ENCODE measurements at regions not wholly inside any gene's neighbourhood (a gene's known extent, or its start where the extent isn't known, plus 50 kb on each side); places are given as distances from the start of the nearest gene placed in this dataset.

DNA sequence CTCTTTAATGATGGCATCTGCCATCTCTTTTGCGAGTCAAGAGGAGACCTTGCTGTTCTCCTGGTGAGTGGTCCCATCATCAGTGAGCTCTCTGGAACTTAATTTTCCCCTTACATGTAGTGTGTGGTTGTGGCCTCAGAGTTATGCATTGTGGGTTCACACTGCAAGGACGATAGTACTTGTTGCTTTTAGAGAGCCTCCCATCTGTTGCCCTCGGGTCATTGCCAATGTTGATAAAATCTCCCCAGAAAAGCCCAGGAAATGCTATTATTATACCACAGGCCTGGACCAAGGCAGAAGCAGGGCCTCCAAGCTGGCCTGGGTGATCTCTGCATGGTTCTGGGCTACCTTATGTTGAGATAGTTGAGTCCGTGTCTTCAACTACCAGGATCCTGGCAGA, 241.6 kb downstream of the BMP7 start:
- Histone ChIP-seq H3K27me3 (ENCODE audit: low read depth, low read length) (peaks cover 5% of the 10 kb centered on the region), H3K4me3 (ENCODE audit: low read depth in 1 of 2, low read length in 2 of 2) (no peak overlapping the region), H3K36me3 (ENCODE audit: control insufficient read depth in 1 of 2, insufficient read depth in 2 of 2, low read length in 2 of 2) (no peaks in the 10 kb centered on the region)

DNA sequence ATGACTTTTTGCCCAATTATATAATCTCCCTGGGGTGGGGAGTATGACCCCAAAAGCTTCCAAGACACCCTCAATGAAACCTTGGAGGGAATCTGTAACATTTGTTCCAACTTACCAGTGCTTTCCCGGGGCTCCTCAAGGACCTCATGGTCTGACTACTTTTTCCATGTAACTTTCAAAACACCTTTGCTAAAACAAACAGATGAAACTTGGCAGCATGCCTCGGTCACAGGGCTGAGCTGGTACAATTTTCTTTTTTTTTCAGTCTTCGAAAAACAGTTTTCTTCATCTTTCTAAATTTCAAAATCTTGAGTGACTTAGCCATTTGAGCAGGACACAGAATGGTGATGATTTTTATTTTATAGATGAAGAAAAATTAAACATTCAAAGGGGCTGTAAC, 241.2 kb downstream of the BMP7 start:
- Histone ChIP-seq H3K27me3 (ENCODE audit: low read depth, low read length) (peaks cover 5% of the 10 kb centered on the region), H3K4me3 (ENCODE audit: low read depth in 1 of 2, low read length in 2 of 2) (no peak overlapping the region), H3K9me3 (ENCODE audit: control insufficient read depth in 1 of 2, low read length in 2 of 2) (no peaks in the 10 kb centered on the region), H3K36me3 (ENCODE audit: control insufficient read depth in 1 of 2, insufficient read depth in 2 of 2, low read length in 2 of 2) (no peaks in the 10 kb centered on the region), H3K4me1 (ENCODE audit: control insufficient read depth in 1 of 2, insufficient read depth in 2 of 2, low read length in 2 of 2) (peaks cover 0 to 7% of the 10 kb centered on the region in 2 donors), H3K27ac (ENCODE audit: low read length) (no peak overlapping the region)

More for the DNA sequence above, 241.6 kb downstream of the BMP7 start:
- no peaks in the 10 kb centered on the region for H3K9me3 ChIP-seq (ENCODE audit: control insufficient read depth in 1 of 2, low read length in 2 of 2)
- H3K27ac ChIP-seq (ENCODE audit: low read length) = no peak overlapping the region
- H3K4me1 ChIP-seq (ENCODE audit: control insufficient read depth in 1 of 2, insufficient read depth in 2 of 2, low read length in 2 of 2) = peaks cover 0 to 7% of the 10 kb centered on the region in 2 donors

DNA sequence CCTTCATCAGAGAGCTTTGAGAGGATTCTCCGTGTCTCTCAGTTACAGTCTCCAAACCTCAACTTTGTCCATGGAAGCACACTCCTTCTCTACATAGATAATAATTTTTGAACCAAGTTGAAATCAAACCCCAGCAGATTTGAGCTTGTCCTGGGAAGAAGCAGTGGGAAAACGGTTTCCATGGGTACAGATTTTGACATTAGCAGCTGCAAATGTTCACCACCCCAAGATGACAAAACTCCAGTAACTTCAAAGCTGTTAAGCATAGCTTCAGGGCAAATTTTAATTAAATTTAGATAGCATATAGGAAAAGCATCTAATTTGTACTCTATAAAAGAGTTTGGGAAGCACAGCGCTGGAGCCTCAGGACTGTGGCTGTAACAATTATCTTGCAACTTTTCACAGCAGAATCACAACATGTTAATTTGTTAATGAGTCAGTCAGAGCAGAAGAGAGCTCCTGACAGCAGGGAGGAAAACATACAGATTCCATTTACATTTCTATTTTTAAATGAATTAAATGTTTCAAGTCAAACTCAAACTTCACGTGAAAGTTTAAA, 240.7 kb downstream of the BMP7 start:
- Histone ChIP-seq H3K27me3 (ENCODE audit: low read depth, low read length) (peaks cover 5% of the 10 kb centered on the region), H3K27ac (ENCODE audit: low read length) (no peak overlapping the region), H3K9me3 (ENCODE audit: control insufficient read depth in 1 of 2, low read length in 2 of 2) (no peaks in the 10 kb centered on the region), H3K4me3 (ENCODE audit: low read depth in 1 of 2, low read length in 2 of 2) (no peak overlapping the region), H3K4me1 (ENCODE audit: control insufficient read depth in 1 of 2, insufficient read depth in 2 of 2, low read length in 2 of 2) (peaks cover 0 to 7% of the 10 kb centered on the region in 2 donors), H3K36me3 (ENCODE audit: control insufficient read depth in 1 of 2, insufficient read depth in 2 of 2, low read length in 2 of 2) (no peaks in the 10 kb centered on the region)

DNA sequence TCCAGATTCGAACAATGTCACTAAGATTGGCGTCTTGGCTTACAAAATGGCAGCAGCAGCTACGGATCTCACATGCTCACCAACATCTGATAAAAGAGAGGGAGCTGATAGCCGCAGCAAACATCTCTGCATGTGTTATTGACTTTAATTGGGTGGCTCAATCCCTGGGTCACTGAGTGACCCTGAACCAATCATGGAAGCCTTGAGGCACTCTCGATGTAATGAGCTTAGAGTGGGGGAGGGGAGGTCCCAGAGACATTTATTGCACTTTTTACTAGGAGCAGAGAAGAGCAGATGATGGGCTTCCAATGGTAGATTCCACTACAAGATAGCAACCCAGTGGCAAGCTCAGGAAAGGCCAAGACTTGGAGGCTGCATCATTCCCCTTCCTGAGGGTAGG, 238.7 kb downstream of the BMP7 start:
- Histone ChIP-seq H3K36me3 (ENCODE audit: control insufficient read depth in 1 of 2, insufficient read depth in 2 of 2, low read length in 2 of 2) (no peaks in the 10 kb centered on the region), H3K4me1 (ENCODE audit: control insufficient read depth in 1 of 2, insufficient read depth in 2 of 2, low read length in 2 of 2) (peaks cover 0 to 15% of the 10 kb centered on the region in 2 donors), H3K9me3 (ENCODE audit: control insufficient read depth in 1 of 2, low read length in 2 of 2) (no peaks in the 10 kb centered on the region), H3K4me3 (ENCODE audit: low read depth in 1 of 2, low read length in 2 of 2) (no peak overlapping the region), H3K27me3 (ENCODE audit: low read depth, low read length) (no peaks in the 10 kb centered on the region), H3K27ac (ENCODE audit: low read length) (no peak overlapping the region)

DNA sequence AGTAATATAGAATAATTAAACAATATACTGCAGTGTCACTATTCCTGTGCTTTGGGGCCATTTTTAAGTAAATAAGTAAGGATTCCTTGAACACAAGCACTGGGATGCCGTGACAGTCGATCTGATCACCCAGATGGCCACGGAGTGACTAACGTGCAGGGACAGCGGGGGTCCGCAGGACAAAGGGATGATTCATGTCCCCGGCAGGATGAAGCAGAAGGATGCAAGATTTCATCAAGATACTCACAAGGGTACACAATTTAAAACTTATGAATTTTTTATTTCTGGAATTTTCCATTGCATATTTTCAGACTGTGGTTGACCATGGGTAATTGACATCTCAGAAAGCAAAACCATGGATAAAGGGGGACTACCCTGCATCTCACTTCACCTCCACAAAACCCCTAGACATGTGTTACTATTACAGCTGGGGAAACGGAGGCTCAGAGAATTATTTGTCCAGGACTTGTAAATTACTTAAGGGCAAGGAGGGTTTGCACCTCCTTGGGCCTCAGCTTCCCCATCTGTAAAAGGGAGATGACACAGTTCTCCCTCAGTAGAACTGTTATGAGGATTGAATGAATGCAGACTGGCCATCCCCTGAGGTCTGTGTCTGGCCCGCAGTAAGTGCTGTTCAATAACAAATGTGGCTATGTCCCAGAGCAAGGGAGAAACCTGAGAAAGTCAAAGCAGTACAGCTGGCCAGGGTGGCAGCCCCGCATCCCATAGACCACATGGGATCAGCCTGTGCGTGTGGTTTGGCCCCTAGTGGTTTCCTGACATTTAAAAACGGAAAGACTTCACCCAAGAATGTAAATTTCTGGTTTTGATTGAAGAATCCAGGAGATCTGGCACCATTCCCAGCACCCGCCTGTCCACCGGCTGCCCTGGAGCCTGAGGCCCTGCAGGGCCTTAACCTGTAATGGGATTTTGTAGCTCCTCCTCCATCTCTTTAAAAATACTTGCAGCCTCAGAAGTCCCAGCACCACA, 235.5 kb downstream of the BMP7 start:
- no peaks in the 10 kb centered on the region for H3K27me3 ChIP-seq (ENCODE audit: low read depth, low read length)
- H3K9me3 ChIP-seq (ENCODE audit: control insufficient read depth in 1 of 2, low read length in 2 of 2) = peaks cover 0 to 4% of the 10 kb centered on the region in 2 donors
- no peak overlapping the region for H3K4me3 ChIP-seq (ENCODE audit: low read depth in 1 of 2, low read length in 2 of 2)
- no peaks in the 10 kb centered on the region for H3K36me3 ChIP-seq (ENCODE audit: control insufficient read depth in 1 of 2, insufficient read depth in 2 of 2, low read length in 2 of 2)
- peaks cover 0 to 11% of the 10 kb centered on the region in 2 donors for H3K4me1 ChIP-seq (ENCODE audit: control insufficient read depth in 1 of 2, insufficient read depth in 2 of 2, low read length in 2 of 2)
- H3K27ac ChIP-seq (ENCODE audit: low read length) = no peak overlapping the region

DNA sequence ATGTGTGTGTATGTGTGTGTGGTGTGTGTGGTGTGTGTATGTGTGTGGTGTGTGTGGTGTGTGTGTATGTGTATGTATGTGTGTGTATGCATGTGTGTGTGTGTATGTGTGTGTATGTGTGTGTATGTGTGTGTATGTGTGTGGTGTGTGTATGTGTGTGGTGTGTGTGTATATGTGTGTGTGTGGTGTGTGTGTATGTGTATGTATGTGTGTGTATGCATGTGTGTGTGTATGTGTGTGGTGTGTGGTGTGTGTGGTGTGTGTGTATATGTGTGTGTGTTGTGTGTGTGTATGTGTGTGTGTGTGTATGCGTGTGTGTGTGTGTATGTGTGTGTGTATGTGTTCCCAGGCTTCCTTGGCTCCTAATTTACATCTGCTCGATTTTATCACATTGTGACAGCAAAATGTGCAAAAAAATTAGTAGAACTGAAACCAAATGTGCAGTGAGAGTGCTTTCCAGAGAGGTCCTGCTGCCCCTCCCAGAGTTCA, 234.5 kb downstream of the BMP7 start:
- peaks cover 0 to 4% of the 10 kb centered on the region in 2 donors for H3K9me3 ChIP-seq (ENCODE audit: control insufficient read depth in 1 of 2, low read length in 2 of 2)
- no peaks in the 10 kb centered on the region for H3K36me3 ChIP-seq (ENCODE audit: control insufficient read depth in 1 of 2, insufficient read depth in 2 of 2, low read length in 2 of 2)
- no peak overlapping the region for H3K4me3 ChIP-seq (ENCODE audit: low read depth in 1 of 2, low read length in 2 of 2)
- H3K27ac ChIP-seq (ENCODE audit: low read length) = no peak overlapping the region
- no peaks in the 10 kb centered on the region for H3K27me3 ChIP-seq (ENCODE audit: low read depth, low read length)
- peaks cover 0 to 9% of the 10 kb centered on the region in 2 donors for H3K4me1 ChIP-seq (ENCODE audit: control insufficient read depth in 1 of 2, insufficient read depth in 2 of 2, low read length in 2 of 2)

DNA sequence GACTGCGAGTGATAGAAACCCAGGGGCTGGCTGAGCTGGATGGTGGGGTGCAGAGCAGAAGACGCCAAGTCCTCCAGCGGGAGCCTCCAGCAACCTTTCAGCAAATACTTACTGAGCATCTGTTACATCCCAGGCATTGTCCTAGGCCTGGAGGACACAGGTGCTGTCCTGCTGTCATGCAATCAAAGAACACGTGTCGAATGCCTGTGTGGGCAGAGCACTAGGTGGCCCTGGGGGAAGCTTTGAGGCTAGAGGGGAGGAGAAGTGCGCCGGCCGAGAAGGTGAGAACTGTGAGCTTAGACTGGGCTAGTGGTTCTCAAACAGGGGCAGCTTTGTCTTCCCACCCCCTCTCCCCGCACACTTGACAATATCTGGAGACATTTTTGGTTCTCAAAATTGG, 233.6 kb downstream of the BMP7 start:
- Histone ChIP-seq H3K9me3 (ENCODE audit: control insufficient read depth in 1 of 2, low read length in 2 of 2) (peaks cover 0 to 4% of the 10 kb centered on the region in 2 donors), H3K36me3 (ENCODE audit: control insufficient read depth in 1 of 2, insufficient read depth in 2 of 2, low read length in 2 of 2) (no peaks in the 10 kb centered on the region), H3K4me1 (ENCODE audit: control insufficient read depth in 1 of 2, insufficient read depth in 2 of 2, low read length in 2 of 2) (peaks cover 0 to 9% of the 10 kb centered on the region in 2 donors), H3K27ac (ENCODE audit: low read length) (no peak overlapping the region), H3K4me3 (ENCODE audit: low read depth in 1 of 2, low read length in 2 of 2) (no peak overlapping the region), H3K27me3 (ENCODE audit: low read depth, low read length) (no peaks in the 10 kb centered on the region)

DNA sequence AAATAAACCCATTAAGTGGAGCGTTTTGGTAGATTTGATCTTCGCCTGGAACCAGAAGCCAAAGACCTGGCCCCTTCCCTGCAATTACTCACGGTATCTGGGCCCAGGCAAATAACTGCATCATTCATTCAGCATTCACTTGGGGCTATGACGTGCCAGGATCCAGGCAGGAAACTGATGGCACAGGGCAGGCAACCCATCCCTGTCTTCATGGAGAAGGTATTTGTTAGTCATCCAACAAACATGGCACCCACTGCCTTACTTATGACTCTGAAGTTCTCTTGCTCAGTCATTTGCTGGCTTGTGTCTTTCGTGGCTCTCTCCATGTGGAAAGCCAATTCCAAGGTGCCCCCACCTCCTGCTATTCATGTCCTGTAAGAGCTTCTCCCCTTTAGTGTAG, 232.4 kb downstream of the BMP7 start:
- Histone ChIP-seq H3K27me3 (ENCODE audit: low read depth, low read length) (no peaks in the 10 kb centered on the region), H3K27ac (ENCODE audit: low read length) (no peak overlapping the region), H3K36me3 (ENCODE audit: control insufficient read depth in 1 of 2, insufficient read depth in 2 of 2, low read length in 2 of 2) (no peaks in the 10 kb centered on the region), H3K4me1 (ENCODE audit: control insufficient read depth in 1 of 2, insufficient read depth in 2 of 2, low read length in 2 of 2) (peaks cover 0 to 9% of the 10 kb centered on the region in 2 donors), H3K4me3 (ENCODE audit: low read depth in 1 of 2, low read length in 2 of 2) (no peak overlapping the region), H3K9me3 (ENCODE audit: control insufficient read depth in 1 of 2, low read length in 2 of 2) (peaks cover 0 to 4% of the 10 kb centered on the region in 2 donors)

DNA sequence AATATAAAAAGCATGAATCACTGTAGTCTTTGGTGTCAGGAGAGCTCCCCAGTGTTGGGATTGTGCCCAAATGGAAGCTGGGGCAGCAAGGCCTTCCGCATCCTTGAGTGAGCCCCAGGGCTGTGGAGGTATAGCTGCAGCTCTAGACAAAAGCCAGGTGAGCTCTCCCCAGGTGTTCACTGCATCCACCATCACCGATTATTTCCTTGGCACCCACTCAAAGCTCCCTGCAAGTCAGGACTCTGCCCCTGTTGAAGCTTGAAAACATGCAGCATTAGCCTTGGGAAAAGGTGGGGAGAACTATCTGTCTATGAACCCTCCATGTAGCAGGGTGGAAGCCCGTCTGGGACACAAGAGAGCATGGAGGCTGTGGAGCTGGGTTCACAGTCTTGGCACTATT, 228.8 kb downstream of the BMP7 start:
- Histone ChIP-seq H3K4me1 (ENCODE audit: control insufficient read depth in 1 of 2, insufficient read depth in 2 of 2, low read length in 2 of 2) (peaks cover 0 to 18% of the 10 kb centered on the region in 2 donors), H3K27me3 (ENCODE audit: low read depth, low read length) (no peaks in the 10 kb centered on the region), H3K27ac (ENCODE audit: low read length) (no peak overlapping the region), H3K9me3 (ENCODE audit: control insufficient read depth in 1 of 2, low read length in 2 of 2) (peaks cover 0 to 4% of the 10 kb centered on the region in 2 donors), H3K36me3 (ENCODE audit: control insufficient read depth in 1 of 2, insufficient read depth in 2 of 2, low read length in 2 of 2) (no peaks in the 10 kb centered on the region), H3K4me3 (ENCODE audit: low read depth in 1 of 2, low read length in 2 of 2) (no peak overlapping the region)

DNA sequence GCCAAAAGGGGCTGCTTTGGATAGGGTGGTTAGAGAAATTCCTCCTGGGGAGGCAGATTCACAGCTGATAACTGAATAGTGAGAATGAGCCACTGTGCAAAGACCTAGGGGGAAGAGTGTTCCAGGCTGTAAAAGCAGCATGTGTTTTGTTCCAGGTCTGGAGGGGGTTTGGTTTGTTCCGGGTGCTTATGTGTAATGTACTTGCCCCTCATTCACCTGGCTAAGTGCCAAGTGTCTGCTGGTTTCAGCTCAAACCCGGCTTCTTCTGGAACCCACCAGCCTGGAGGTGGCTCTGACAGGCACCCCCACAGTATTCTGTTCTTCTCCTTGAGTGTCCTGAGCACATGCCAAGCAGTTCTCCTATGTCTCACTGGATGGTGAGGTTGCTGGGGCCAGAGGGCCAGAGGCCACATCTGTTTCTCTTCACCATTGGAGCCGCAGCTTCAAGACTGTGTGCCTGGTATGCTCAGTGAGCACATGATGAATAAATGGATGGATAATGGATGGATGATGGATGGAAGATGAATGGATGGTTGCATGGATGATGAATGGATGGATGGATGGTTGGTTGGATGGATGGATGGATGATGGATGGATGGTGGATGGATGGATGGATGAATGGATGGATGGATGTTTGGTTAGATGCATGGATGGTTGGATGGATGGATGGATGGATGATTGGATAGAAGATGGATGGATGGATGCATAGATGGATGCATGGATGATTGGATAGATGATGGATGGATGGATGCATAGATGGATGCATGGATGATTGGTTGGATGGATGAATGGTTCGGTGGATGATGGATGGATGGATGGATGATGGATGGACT, 227.6 kb downstream of the BMP7 start:
- no peak overlapping the region for H3K27ac ChIP-seq (ENCODE audit: low read length)

DNA sequence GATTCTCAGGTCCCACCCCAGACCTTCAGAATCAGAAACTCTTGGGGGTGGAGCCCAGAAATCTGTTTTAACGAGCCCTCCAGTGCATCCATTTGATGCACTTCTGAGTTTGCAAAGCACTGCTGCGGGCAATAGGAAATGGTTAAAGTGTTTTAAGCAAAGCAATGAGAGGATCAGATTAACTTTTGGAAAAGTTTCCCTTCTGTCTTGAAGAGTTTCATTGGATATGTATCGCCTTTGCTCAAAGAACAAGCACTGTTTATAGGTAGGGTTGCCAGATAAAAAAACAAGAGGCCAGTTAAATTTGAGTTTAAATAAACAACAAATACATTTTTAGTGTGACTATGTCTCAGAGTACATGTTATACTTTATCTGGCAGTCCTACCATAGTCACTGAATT, 226.0 kb downstream of the BMP7 start:
- Histone ChIP-seq H3K4me1 (ENCODE audit: control insufficient read depth in 1 of 2, insufficient read depth in 2 of 2, low read length in 2 of 2) (peaks cover 0 to 18% of the 10 kb centered on the region in 2 donors), H3K36me3 (ENCODE audit: control insufficient read depth in 1 of 2, insufficient read depth in 2 of 2, low read length in 2 of 2) (no peaks in the 10 kb centered on the region), H3K4me3 (ENCODE audit: low read depth in 1 of 2, low read length in 2 of 2) (no peak overlapping the region), H3K27ac (ENCODE audit: low read length) (no peak overlapping the region), H3K27me3 (ENCODE audit: low read depth, low read length) (no peaks in the 10 kb centered on the region), H3K9me3 (ENCODE audit: control insufficient read depth in 1 of 2, low read length in 2 of 2) (no peaks in the 10 kb centered on the region)

More for the DNA sequence above, 227.6 kb downstream of the BMP7 start:
- H3K36me3 ChIP-seq (ENCODE audit: control insufficient read depth in 1 of 2, insufficient read depth in 2 of 2, low read length in 2 of 2) = no peaks in the 10 kb centered on the region
- peaks cover 0 to 18% of the 10 kb centered on the region in 2 donors for H3K4me1 ChIP-seq (ENCODE audit: control insufficient read depth in 1 of 2, insufficient read depth in 2 of 2, low read length in 2 of 2)
- no peak overlapping the region for H3K4me3 ChIP-seq (ENCODE audit: low read depth in 1 of 2, low read length in 2 of 2)
- H3K9me3 ChIP-seq (ENCODE audit: control insufficient read depth in 1 of 2, low read length in 2 of 2) = peaks cover 0 to 4% of the 10 kb centered on the region in 2 donors
- H3K27me3 ChIP-seq (ENCODE audit: low read depth, low read length) = no peaks in the 10 kb centered on the region

All from muscle layer of duodenum (tissue), 2 donors.